Calu3 (cell line): ENCODE measurements at regions not wholly inside any gene's neighbourhood (a gene's known extent, or its start where the extent isn't known, plus 50 kb on each side); places are given as distances from the start of the nearest gene placed in this dataset.

Source experiments
- BruUV-seq: library from RNA; stranded (reverse); fragments of 400-500 nt; replicated peaks from 2 replicates; lab custom pipeline; 2021; lab: Mats Ljungman, UMichigan
- CTCF ChIA-PET: fragments of 300-600 bp; sonication (Branson Sonifier 250); formaldehyde crosslinking; loops from one replicate; lab custom pipeline; 2022; ENCODE audit warnings: antibody characterized with exemption; lab: Charles Lee
- DNase-seq: peaks from one replicate; pipeline ENCODE4 v3.0.0; 2022
- H3K27ac Mint-ChIP-seq: one replicate; pipeline ENCODE4 v1.8.0; 2022; ENCODE audit warnings: mixed read lengths; ENCODE audit not compliant: unreplicated experiment
- H3K27me3 Mint-ChIP-seq: one replicate; pipeline ENCODE4 v1.8.0; 2022; ENCODE audit warnings: mixed read lengths; ENCODE audit not compliant: unreplicated experiment
- H3K36me3 Mint-ChIP-seq: one replicate; pipeline ENCODE4 v1.8.0; 2022; ENCODE audit warnings: mild to moderate bottlenecking, moderate library complexity, mixed read lengths; ENCODE audit not compliant: insufficient read depth, unreplicated experiment
- H3K4me1 Mint-ChIP-seq: one replicate; pipeline ENCODE4 v1.8.0; 2022; ENCODE audit warnings: mild to moderate bottlenecking, low read depth, mixed read lengths; ENCODE audit not compliant: unreplicated experiment
- H3K4me3 Mint-ChIP-seq: one replicate; pipeline ENCODE4 v1.8.0; 2022; ENCODE audit warnings: mild to moderate bottlenecking, low read depth, moderate library complexity, mixed read lengths; ENCODE audit not compliant: unreplicated experiment
- H3K9me3 Mint-ChIP-seq: one replicate; pipeline ENCODE4 v1.8.0; 2022; ENCODE audit warnings: low read depth, mixed read lengths; ENCODE audit not compliant: unreplicated experiment
- CTCF ChIP-seq: fragments of 200-600 bp; IDR thresholded peaks from one replicate; pipeline ENCODE4 v1.8.0; 2022; ENCODE audit warnings: antibody characterized with exemption; ENCODE audit not compliant: unreplicated experiment
- intact Hi-C: fragments of 100-400 bp; cut with micrococcal nuclease; formaldehyde crosslinking; loops from one replicate; pipeline ENCODE4 v1.10.0; 2022; ENCODE audit not compliant: unreplicated experiment

GRCh38 chr3:72022027-72022426 lies 237.1 kb upstream of the PROK2 start:
- no peak for TF ChIP-seq CTCF
- CTCF ChIA-PET, result no interaction called here
- DNase-seq, result no peak
- H3K4me3 Mint-ChIP-seq, result no peak overlapping the region
- no peaks in the 10 kb centered on the region for H3K9me3 Mint-ChIP-seq
- H3K27me3 Mint-ChIP-seq, result peaks cover 11% of the 10 kb centered on the region
- BruUV-seq, result no TSS peak
- H3K36me3 Mint-ChIP-seq, result no peaks in the 10 kb centered on the region
- no peak overlapping the region for H3K27ac Mint-ChIP-seq
- intact Hi-C loops, result no loop called here
- no peaks in the 10 kb centered on the region for H3K4me1 Mint-ChIP-seq

- Mint-ChIP-seq H3K4me1 (no peaks in the 10 kb centered on the region), H3K9me3 (no peaks in the 10 kb centered on the region), H3K27ac (no peak overlapping the region), H3K27me3 (peaks cover 11% of the 10 kb centered on the region), H3K36me3 (no peaks in the 10 kb centered on the region), H3K4me3 (no peak overlapping the region)
- CTCF ChIA-PET, result no interaction called here
- no peak for TF ChIP-seq CTCF
- intact Hi-C loops, result no loop called here
- no TSS peak for BruUV-seq
- DNase-seq, result no peak
Observed at GRCh38 chr3:72021531-72021930, 236.6 kb upstream of the PROK2 start.

- H3K27ac Mint-ChIP-seq, result no peak overlapping the region
- no peak for DNase-seq
Observed at GRCh38 chr3:72018343-72018984, 233.5 kb upstream of the PROK2 start.

GRCh38 chr3:72017935-72018334 lies 233.0 kb upstream of the PROK2 start:
- Mint-ChIP-seq H3K36me3 (no peaks in the 10 kb centered on the region), H3K4me1 (no peaks in the 10 kb centered on the region), H3K27me3 (peaks cover 26% of the 10 kb centered on the region), H3K9me3 (no peaks in the 10 kb centered on the region), H3K4me3 (no peak overlapping the region), H3K27ac (no peak overlapping the region)
- intact Hi-C loops, result no loop called here
- CTCF ChIA-PET, result no interaction called here
- no TSS peak for BruUV-seq
- no peak for DNase-seq
- TF ChIP-seq CTCF, result no peak

More at GRCh38 chr3:72018343-72018984, 233.5 kb upstream of the PROK2 start:
- Mint-ChIP-seq H3K9me3 (no peaks in the 10 kb centered on the region), H3K4me1 (no peaks in the 10 kb centered on the region), H3K27me3 (peaks cover 21% of the 10 kb centered on the region), H3K4me3 (no peak overlapping the region), H3K36me3 (no peaks in the 10 kb centered on the region)
- intact Hi-C loops, result no loop called here
- no peak for TF ChIP-seq CTCF
- CTCF ChIA-PET, result no interaction called here
- BruUV-seq, result no TSS peak
